Lung (tissue), 11 donors: ENCODE measurements at regions not wholly inside any gene's neighbourhood (a gene's known extent, or its start where the extent isn't known, plus 50 kb on each side); places are given as distances from the start of the nearest gene placed in this dataset.

ENCODE experiments used
- ATAC-seq: fragments of 200-7000 bp; cut with Tn5 transposase; one replicate; pipeline ENCODE4 v1.9.1; 2020; ENCODE audit warnings: moderate number of reproducible peaks; ENCODE audit not compliant: insufficient read depth, low FRiP score
- DNase-seq, 3 donors: peaks; one replicate each; pipeline ENCODE4 v3.0.0-alpha.2; 2013 to 2017
- H3K27ac ChIP-seq, 2 donors: one replicate each; pipeline ENCODE4 v1.5.1; 2013; ENCODE audit warnings: mild to moderate bottlenecking in 2 of 2, moderate library complexity in 2 of 2, control low read depth in 1 of 2, inconsistent platforms in 1 of 2, low read depth in 1 of 2, low read length in 1 of 2
- H3K27me3 ChIP-seq, 3 donors: one replicate each; pipeline ENCODE4 v1.5.1; 2013; ENCODE audit warnings: low read length in 2 of 3; ENCODE audit not compliant: control insufficient read depth in 3 of 3, insufficient read depth in 3 of 3
- H3K36me3 ChIP-seq, 4 donors: one replicate each; pipeline ENCODE4 v1.5.1; 2013; ENCODE audit warnings: low read length in 4 of 4, mild to moderate bottlenecking in 1 of 4, moderate library complexity in 1 of 4; ENCODE audit not compliant: control insufficient read depth in 4 of 4, insufficient read depth in 4 of 4
- H3K4me1 ChIP-seq, 5 donors: one replicate each; pipeline ENCODE4 v1.5.1; 2013; ENCODE audit warnings: low read length in 5 of 5, mild to moderate bottlenecking in 2 of 5, moderate library complexity in 1 of 5; ENCODE audit not compliant: control insufficient read depth in 5 of 5, insufficient read depth in 5 of 5
- H3K4me3 ChIP-seq: one replicate; pipeline ENCODE4 v1.5.1; 2013; ENCODE audit warnings: mild to moderate bottlenecking, control low read depth, moderate library complexity
- H3K9ac ChIP-seq, 2 donors: one replicate each; pipeline ENCODE4 v1.5.1; 2013; ENCODE audit warnings: low read length in 2 of 2, control low read depth in 1 of 2; ENCODE audit not compliant: insufficient read depth in 1 of 2
- H3K9me3 ChIP-seq, 4 donors: one replicate each; pipeline ENCODE4 v1.5.1; 2013; ENCODE audit warnings: low read length in 3 of 4, mild to moderate bottlenecking in 1 of 4, moderate library complexity in 1 of 4; ENCODE audit not compliant: control insufficient read depth in 4 of 4, insufficient read depth in 3 of 4
- WGBS, 2 donors: extraction: QIAGEN DNeasy Blood & Tissue Kit; methylation state at CpG; one replicate each; pipeline ENCODE4 v1.1.7; 2013; 5-methylcytosine and 5-hydroxymethylcytosine counted together
- TF ChIP-seq, protein P1 (sequence below): IDR thresholded peaks from 2 replicates; pipeline ENCODE4 v1.5.1; 2012; ENCODE audit warnings: mild to moderate bottlenecking; ENCODE audit errors: control extremely low read depth, extremely low read depth
- donor health status: control.
- donor health status: control.
- donor health status: Bipolar disorder and iron deficiency.
- donor health status: healthy.
- donor health status: DM: yes; HTN: yes; CAD: no.

DNA sequence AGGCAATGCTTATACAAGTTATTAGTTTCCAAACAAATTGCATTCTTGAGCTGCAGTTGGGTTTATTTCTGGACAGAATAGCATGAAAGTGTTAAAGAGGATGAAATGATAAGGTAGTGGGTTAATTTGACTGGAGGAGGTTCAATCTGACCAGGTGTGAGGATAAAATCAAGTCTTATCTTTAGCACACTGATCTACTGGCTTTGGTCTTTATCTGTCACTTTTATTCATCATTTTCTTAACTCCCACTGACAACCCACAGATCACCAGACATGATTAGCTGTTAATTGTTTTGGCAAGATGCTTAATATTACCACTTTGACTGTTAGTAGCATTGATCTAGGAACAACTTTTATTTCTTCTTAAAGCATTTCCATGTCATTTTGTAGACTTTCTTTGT is 74.4 kb upstream of the CNTLN start:
- no peak overlapping the region for H3K27ac ChIP-seq
- TF ChIP-seq, protein P1, sequence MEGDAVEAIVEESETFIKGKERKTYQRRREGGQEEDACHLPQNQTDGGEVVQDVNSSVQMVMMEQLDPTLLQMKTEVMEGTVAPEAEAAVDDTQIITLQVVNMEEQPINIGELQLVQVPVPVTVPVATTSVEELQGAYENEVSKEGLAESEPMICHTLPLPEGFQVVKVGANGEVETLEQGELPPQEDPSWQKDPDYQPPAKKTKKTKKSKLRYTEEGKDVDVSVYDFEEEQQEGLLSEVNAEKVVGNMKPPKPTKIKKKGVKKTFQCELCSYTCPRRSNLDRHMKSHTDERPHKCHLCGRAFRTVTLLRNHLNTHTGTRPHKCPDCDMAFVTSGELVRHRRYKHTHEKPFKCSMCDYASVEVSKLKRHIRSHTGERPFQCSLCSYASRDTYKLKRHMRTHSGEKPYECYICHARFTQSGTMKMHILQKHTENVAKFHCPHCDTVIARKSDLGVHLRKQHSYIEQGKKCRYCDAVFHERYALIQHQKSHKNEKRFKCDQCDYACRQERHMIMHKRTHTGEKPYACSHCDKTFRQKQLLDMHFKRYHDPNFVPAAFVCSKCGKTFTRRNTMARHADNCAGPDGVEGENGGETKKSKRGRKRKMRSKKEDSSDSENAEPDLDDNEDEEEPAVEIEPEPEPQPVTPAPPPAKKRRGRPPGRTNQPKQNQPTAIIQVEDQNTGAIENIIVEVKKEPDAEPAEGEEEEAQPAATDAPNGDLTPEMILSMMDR = no peak
- H3K36me3 ChIP-seq = no peaks in the 10 kb centered on the region
- ATAC-seq = no peak
- no peaks in the 10 kb centered on the region for H3K27me3 ChIP-seq
- DNase-seq = no peak
- no peaks in the 10 kb centered on the region for H3K9me3 ChIP-seq
- no peak overlapping the region for H3K4me3 ChIP-seq
- no peak overlapping the region for H3K9ac ChIP-seq
- H3K4me1 ChIP-seq = peaks cover 0 to 2% (median 0%) of the 10 kb centered on the region in 5 donors

DNA sequence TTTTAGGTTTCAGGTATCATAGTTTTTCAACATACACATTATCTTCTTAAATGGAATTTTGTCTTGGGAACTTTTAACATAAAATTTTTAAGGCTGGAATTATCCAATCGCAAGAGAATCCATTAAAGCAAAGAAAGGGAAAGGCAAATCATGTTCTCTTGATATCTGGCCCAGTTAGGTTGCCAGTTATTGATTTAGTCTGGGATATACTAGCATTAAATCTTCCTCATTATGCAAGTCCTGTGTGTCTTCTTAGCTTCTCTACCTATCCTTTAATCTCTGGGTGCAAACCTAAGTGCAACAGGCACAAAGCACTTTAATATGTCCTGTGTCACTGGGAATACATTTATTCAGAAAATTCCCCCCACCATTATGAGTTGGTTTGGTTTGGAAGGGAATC is 75.4 kb upstream of the CNTLN start:
- Histone ChIP-seq H3K27ac (no peak overlapping the region), H3K4me1 (peaks cover 0 to under 1% (median 0%) of the 10 kb centered on the region in 5 donors), H3K27me3 (no peaks in the 10 kb centered on the region), H3K4me3 (no peak overlapping the region), H3K9me3 (no peaks in the 10 kb centered on the region), H3K9ac (no peak overlapping the region), H3K36me3 (no peaks in the 10 kb centered on the region)
- ATAC-seq (no peak), DNase-seq (no peak)
- 89 to 91% methylated on average over 1 of the region's 1 CpG for WGBS, 2 donors
- TF ChIP-seq, protein P1 = no peak

DNA sequence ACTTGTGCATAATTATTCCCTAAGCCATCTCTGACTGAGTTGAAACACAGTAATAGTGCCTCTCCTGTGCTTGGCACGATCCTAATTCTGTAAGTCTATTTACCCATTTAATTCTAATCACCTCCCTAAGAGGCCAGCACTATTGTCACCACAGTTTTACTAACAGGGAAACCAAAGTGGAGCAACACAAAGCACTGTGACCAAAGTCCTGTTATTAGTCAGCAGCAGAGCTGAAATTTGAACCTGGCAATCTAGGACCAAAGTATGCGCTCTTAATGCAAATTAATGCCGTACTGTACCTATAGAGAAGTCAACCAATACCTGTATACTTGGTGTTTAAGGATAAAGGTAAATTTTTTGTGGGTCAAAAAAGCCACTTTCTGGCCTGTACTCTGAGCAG is 77.1 kb upstream of the CNTLN start:
- no peak for ATAC-seq
- H3K27me3 ChIP-seq = no peaks in the 10 kb centered on the region
- no peaks in the 10 kb centered on the region for H3K4me1 ChIP-seq
- H3K36me3 ChIP-seq = no peaks in the 10 kb centered on the region
- H3K4me3 ChIP-seq = no peak overlapping the region
- H3K9ac ChIP-seq = no peak overlapping the region
- no peaks in the 10 kb centered on the region for H3K9me3 ChIP-seq
- no peak for DNase-seq
- TF ChIP-seq, protein P1 = no peak
- H3K27ac ChIP-seq = no peak overlapping the region
- 71 to 75% methylated on average over 3 of the region's 3 CpGs for WGBS, 2 donors

DNA sequence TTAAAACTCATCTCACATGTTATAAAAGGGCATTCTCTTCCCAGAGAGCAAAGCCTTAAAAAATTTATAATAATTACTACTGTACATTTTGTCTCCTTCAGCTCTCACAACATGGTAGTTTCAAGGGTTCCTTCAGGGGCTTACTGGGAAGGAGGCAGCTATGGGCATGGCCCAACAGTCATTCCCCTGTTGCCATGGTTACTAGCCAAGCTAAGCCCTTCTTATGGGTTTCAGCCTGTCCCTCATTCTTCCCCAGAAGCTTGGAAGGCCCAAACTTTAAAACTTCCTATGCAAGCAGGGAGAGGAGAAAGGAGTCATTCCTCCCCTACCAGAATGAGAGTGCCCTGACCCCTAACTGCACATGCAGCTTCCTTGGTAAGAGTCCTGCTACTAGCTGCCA is 82.2 kb upstream of the CNTLN start:
- H3K27ac ChIP-seq = no peak overlapping the region
- no peaks in the 10 kb centered on the region for H3K9me3 ChIP-seq
- no peak overlapping the region for H3K9ac ChIP-seq
- H3K27me3 ChIP-seq = no peaks in the 10 kb centered on the region
- TF ChIP-seq, protein P1 = no peak
- H3K4me3 ChIP-seq = no peak overlapping the region
- ATAC-seq (no peak), DNase-seq (no peak)
- H3K4me1 ChIP-seq = no peaks in the 10 kb centered on the region
- no peaks in the 10 kb centered on the region for H3K36me3 ChIP-seq
